Stimulated activated CD4-positive, alpha-beta T cell treated with anti-CD3 and anti-CD28 coated beads, Interleukin-12 subunit alpha, Interleukin-12 subunit beta, amount 100 ng/mL, for 24 hours (primary cell): ENCODE measurements at regions not wholly inside any gene's neighbourhood (a gene's known extent, or its start where the extent isn't known, plus 50 kb on each side); places are given as distances from the start of the nearest gene placed in this dataset.

Source experiments
- DNase-seq, 2 experiments: peaks; one replicate each; pipeline ENCODE4 v3.0.0-alpha.2; 2020; ENCODE audit warnings: low read depth in 2 of 2

GRCh38 chr5:2603272-2603575 is 148.3 kb downstream of the IRX2 start:
- DNase-seq = no peak

GRCh38 chr5:2602451-2603271 is 148.8 kb downstream of the IRX2 start:
- no peak for DNase-seq

GRCh38 chr5:2598503-2598902 is 153.0 kb downstream of the IRX2 start:
- no peak for DNase-seq

- DNase-seq = no peak
These were observed 156.8 kb downstream of the IRX2 start for GRCh38 chr5:2594701-2595100.

GRCh38 chr5:2592766-2593165 is 158.7 kb downstream of the IRX2 start:
- DNase-seq = no peak

GRCh38 chr5:2591777-2592453 is 159.6 kb downstream of the IRX2 start:
- DNase-seq = no peak

- DNase-seq = no peak
These were observed 162.5 kb downstream of the IRX2 start for GRCh38 chr5:2588850-2589501.

GRCh38 chr5:2587189-2588031 is 164.1 kb downstream of the IRX2 start:
- no peak for DNase-seq

GRCh38 chr5:2586016-2586715 is 165.3 kb downstream of the IRX2 start:
- no peak for DNase-seq

GRCh38 chr5:2584579-2585269 is 166.8 kb downstream of the IRX2 start:
- DNase-seq = no peak

GRCh38 chr5:2582507-2582906 is 169.0 kb downstream of the IRX2 start:
- no peak for DNase-seq

- no peak for DNase-seq
These were observed 169.4 kb downstream of the IRX2 start for GRCh38 chr5:2582106-2582505.

- no peak for DNase-seq
These were observed 170.1 kb downstream of the IRX2 start for GRCh38 chr5:2581418-2581817.

GRCh38 chr5:2579126-2579525 is 172.4 kb downstream of the IRX2 start:
- no peak for DNase-seq

- DNase-seq = no peak
These were observed 174.0 kb downstream of the IRX2 start for GRCh38 chr5:2577312-2578036.

- no peak for DNase-seq
These were observed 174.7 kb downstream of the IRX2 start for GRCh38 chr5:2576823-2577222.

GRCh38 chr5:2575871-2576270 is 175.6 kb downstream of the IRX2 start:
- DNase-seq = no peak

GRCh38 chr5:2575292-2575691 is 176.2 kb downstream of the IRX2 start:
- DNase-seq = no peak

GRCh38 chr5:2574155-2574554 is 177.3 kb downstream of the IRX2 start:
- no peak for DNase-seq

GRCh38 chr5:2570586-2570985 is 180.9 kb downstream of the IRX2 start:
- no peak for DNase-seq
